ENCODE measurements at regions not wholly inside any gene's neighbourhood (a gene's known extent, or its start where the extent isn't known, plus 50 kb on each side); places are given as distances from the start of the nearest gene placed in this dataset.
"Not testable (repeated sequence)": the region's sequence is repeated elsewhere in the genome, so short reads cannot be mapped to it uniquely, and the experiment has no call there.

GRCh38 chr12:76176940-76177339 is 92.5 kb upstream of the NAP1L1 start:
- no peak for DNase-seq

- not testable (repeated sequence) for DNase-seq
Measured at GRCh38 chr12:76175946-76176345, 91.5 kb upstream of the NAP1L1 start.

GRCh38 chr12:76173756-76174155 is 89.3 kb upstream of the NAP1L1 start:
- DNase-seq: no peak

GRCh38 chr12:76158518-76159321 is 74.2 kb upstream of the NAP1L1 start:
- peak; percentile 90 for DNase-seq

GRCh38 chr12:76156726-76157125 is 72.2 kb upstream of the NAP1L1 start:
- no peak for DNase-seq

GRCh38 chr12:76156314-76156713 is 71.8 kb upstream of the NAP1L1 start:
- no peak for DNase-seq

GRCh38 chr12:76155157-76155670 is 70.7 kb upstream of the NAP1L1 start:
- no peak for DNase-seq

- DNase-seq: no peak
Measured at GRCh38 chr12:76153616-76154015, 69.1 kb upstream of the NAP1L1 start.

GRCh38 chr12:76152181-76152807 is 67.8 kb upstream of the NAP1L1 start:
- DNase-seq: no peak

- peak; percentile 61 for DNase-seq
Measured at GRCh38 chr12:76144245-76144549, 59.7 kb upstream of the NAP1L1 start.

- DNase-seq: no peak
Measured at GRCh38 chr12:76143343-76144244, 59.1 kb upstream of the NAP1L1 start.

- no peak for DNase-seq
Measured at GRCh38 chr12:76142305-76142704, 57.8 kb upstream of the NAP1L1 start.

GRCh38 chr12:76138656-76139055 is 54.2 kb upstream of the NAP1L1 start:
- DNase-seq: no peak

GRCh38 chr12:76137606-76138005 is 53.1 kb upstream of the NAP1L1 start:
- peak; percentile 80 for DNase-seq

GRCh38 chr12:76135456-76135855 is 51.0 kb upstream of the NAP1L1 start:
- no peak for DNase-seq
